GM18519 (cell line): ENCODE measurements at regions not wholly inside any gene's neighbourhood (a gene's known extent, or its start where the extent isn't known, plus 50 kb on each side); places are given as distances from the start of the nearest gene placed in this dataset.
"Not testable (repeated sequence)": the region's sequence is repeated elsewhere in the genome, so short reads cannot be mapped to it uniquely, and the experiment has no call there.

Source experiments
- ATAC-seq: cut with Tn5 transposase; IDR thresholded peaks from one replicate; pipeline ENCODE4 v1.9.1; 2021; ENCODE audit warnings: mild to moderate bottlenecking, moderate library complexity; ENCODE audit not compliant: unreplicated experiment, low FRiP score

DNA sequence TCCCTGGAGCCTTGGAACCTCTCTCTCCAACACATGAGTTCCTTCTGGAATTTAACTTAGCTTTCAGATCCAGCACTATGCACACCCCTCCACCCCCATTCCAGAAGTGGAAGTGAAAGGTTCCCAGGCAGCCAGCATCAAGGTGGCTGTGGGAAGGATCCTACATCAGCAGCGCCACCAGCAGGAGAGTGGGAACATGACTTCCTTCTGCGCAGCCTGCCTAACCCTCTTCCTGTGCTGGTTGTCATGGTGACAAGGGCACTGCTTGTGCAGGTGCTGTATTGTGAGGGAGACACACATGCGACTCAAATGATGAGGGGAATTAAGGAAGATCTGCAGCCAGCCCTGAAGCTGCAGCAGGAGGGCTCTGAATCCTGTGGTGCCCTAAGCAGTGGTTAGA, 904.5 kb upstream of the API5 start:
- ATAC-seq = no peak

DNA sequence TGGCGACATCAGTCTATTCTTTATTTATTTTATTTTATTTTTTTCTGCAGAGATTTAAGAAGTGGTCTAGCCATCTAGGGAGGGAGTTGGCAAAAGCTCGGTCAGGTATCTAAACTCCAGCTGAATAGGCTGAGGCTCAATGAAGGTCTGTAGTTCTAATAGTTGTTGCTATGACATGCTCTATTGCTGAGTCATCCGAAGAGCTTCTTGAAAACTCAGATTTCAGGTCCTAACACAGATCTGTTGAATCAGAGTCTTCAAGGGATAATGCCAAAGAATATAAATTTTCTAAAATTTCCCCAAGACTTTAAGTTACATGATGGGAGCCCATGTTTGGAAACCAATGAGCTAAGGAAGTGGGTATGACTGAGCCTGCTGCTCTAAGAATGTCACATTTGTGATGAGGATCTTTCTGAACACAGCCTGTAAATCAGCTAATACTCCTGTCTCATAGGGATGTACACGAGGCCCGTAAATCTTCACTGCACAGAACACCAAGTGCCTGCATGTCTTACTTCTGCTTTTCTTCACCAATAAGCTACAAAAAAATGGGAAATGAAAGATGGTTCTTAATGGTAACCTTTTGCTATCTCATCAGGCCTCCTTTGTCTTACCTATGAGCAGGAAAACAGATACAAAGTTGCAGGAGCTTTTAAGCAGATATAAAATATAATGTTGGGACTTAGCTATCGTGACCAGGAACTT, 901.4 kb upstream of the API5 start:
- ATAC-seq = no peak

DNA sequence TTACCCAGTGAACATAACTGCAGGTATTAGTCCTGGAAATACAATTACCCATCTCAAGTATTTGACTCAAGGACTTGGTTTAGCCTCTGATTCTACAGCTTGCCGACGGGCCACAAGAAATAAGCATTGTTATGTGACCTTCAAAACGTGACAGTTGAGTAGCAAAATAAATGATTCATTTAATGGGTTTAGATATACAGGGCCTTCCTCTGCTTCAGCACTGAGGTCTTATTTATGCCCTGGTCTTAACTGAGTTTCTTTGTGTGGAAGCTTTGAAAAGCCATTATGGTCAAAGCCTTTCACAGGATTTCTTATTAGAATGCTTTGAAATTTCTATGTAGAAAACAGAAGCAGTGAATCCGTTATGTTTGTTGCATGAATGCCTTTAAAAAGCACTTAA, 899.2 kb upstream of the API5 start:
- no peak for ATAC-seq

DNA sequence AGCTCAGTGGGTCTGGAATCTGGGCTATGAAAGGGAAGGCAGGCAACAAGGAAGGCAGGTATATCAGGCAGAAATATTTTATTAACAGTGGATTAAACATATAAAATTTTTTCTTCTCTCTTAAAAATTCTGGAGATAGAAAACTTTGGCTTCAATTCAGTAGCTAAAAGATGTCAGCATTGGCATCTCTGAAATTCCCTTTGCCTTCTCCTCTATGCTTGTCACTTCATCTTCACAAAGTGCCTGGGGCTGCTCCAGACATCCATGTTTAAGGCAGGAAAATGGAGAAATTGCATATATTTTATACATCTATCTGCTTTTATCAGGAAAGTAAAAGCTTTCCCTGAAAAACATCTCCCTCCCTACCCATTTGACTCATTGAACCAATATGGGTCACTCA, 894.1 kb upstream of the API5 start:
- no peak for ATAC-seq

DNA sequence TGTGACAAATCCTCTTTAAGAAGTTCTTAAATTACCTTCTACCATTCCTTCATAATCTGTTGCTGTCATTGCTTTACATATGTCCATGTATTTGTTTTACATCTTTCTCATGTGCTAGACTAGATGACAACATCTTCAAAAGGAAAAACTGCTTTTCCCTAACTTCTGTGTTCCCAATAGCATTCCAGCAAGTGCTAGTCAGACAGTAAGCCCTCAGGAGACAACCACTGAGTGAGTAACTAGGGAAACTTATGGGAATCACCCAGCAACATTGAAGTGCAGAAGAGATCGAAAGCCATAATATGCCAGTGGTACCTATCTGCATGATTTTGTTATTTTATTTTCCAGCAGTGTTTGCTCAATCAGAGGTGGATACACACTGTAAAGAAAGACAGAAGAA, 889.7 kb upstream of the API5 start:
- ATAC-seq = no peak

DNA sequence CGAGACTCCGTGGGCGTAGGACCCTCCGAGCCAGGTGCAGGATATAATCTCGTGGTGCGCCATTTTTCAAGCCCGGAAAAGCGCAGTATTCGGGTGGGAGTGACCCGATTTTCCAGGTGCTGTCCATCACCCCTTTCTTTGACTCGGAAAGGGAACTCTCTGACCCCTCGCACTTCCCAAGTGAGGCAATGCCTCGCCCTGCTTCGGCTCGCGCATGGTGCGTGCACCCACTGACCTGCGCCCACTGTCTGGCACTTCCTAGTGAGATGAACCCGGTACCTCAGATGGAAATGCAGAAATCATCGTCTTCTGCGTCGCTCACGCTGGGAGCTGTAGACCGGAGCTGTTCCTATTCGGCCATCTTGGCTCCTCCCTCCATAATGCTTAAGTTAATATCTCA, 876.9 kb upstream of the API5 start:
- ATAC-seq = not testable (repeated sequence)

DNA sequence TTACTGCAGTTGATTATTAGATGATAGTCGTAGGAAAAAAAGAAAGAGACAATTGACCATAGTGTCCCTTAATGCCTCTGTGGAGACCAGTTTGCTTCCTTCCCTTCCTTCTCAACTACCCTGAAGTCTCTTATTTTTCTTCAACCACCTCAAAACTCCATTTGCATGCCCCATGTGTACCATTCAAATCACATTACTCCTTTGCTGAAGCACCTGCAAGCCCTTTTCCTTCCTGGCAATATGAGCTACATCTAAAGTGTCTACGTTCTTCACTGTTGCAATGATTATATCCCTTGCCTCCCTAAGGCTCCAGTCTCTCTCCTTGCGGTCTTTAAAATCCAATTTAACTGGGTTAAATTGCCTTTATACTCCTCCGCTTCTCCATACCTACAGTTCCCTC, 867.4 kb upstream of the API5 start:
- no peak for ATAC-seq

DNA sequence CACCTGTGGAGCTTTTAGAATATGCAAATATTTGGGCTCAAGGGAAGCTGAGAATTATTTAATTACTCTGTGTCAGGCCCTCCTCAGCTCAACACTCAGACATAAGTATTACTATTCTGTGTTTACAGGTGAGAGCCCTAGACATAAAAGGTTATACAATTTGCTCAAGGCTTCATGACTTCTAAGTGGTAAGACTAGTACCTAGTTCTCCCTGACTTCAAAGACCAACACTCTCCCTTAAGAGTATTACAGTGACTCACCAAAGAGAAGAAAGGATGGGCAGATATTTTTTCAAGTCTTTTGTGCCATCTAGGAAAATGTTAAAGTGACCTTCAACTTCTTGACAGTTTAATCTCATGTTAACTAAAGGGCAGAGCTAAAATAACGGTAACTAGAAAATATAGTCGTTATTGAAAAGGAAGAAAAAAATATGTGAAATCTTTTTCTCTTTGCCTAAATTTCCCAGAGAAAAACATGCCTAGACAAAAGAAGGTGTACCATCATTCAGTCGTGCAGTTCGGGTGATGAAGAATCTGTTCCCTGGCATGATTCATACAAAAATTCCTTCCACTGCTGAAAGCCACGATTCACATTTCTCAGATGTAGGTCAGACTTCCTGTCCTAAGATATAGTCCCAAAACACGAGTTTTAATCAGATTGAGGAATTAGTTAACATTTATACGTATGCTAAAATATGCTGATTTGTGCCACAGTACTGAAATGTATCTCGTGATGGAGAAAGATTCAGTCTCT, 849.1 kb upstream of the API5 start:
- no peak for ATAC-seq

DNA sequence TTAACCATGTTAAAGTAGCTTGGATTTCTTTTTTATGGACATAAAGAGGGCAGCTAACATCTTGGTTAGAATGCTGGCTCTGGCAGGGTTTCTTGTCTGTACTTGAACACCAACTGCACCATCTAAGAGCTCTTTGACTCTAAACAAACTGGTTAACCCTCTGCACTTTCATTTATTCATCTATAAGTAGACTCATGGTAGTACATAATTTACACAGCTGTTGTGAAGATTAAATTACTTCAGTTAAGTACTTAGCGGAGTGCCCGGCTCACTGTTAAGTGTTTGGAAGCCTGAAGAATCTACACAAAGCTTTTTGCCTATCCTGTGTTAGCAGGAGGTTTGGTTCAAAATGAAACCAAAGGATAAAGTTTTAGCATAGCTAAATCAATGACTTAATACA, 846.2 kb upstream of the API5 start:
- ATAC-seq = no peak

DNA sequence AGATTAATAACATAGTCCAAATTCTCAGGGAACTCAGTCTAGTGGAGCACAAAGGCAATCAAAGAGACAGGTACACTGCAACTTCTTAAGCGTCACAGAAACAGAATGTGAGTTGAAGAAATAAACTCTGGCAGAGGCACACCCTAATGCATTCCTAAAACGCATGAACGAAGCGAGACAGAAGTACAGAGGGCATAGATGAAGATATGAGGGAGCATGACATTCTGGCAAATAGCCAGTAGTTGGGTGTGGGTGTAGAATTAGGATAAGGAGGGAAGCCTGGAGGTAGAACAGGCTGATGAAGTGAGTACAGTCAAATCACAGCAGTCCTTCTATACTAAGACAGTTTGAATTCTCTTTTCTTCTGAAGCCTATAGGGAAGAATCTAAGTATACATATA, 838.7 kb upstream of the API5 start:
- ATAC-seq = no peak

DNA sequence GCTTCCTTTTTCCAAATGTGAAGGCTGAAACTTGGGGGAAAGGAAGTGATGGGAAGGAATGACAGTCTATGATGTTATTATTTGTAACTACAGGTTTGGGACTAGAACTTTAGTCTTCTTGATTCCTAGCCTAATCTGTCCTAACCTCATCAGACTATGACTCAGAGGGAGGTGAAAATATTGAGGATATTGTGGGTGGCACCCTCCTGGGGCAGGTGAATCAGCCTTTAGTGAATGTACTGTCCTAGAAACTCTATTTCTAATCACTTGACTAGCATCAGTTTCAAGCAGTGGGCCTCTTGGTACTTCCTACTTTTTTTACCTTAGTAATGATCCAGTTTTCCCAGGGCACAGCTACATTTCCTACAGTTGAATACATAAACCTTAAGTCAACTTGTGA, 829.0 kb upstream of the API5 start:
- no peak for ATAC-seq

DNA sequence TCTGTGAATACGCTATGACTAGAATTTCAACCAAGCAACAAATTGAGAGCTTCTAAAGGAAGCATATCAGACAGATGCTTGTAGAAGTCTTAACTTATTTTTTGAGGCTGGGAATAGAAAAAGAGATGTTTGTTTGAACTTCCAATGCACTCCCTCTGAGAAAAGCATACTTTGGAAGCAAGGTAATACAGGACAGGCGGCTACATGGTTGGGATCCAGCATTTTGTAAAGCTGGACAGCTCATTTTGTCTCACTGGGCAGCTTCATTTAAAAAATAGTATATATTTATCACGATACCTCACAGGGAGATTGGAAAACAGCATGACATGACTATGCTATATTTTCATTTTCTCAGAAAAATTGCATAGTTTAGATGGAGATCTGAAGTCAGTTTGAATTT, 821.3 kb upstream of the API5 start:
- no peak for ATAC-seq

DNA sequence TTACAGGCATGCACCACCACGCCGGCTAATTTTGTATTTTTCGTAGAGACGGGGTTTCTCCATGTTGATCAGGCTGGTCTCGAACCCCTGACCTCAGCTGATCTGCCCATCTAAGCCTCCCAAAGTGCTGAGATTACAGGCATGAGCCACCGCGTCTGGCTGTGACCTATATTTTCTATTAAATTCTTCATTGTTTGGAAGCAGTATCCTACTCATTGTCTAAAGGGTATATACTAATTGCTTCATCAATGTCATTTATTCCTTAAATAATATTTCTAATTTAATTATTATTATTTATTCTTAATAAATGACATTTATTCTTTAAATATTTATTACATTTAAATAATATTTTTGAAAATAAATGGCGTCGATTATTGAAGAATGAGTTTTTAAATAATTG, 817.3 kb upstream of the API5 start:
- ATAC-seq = no peak

DNA sequence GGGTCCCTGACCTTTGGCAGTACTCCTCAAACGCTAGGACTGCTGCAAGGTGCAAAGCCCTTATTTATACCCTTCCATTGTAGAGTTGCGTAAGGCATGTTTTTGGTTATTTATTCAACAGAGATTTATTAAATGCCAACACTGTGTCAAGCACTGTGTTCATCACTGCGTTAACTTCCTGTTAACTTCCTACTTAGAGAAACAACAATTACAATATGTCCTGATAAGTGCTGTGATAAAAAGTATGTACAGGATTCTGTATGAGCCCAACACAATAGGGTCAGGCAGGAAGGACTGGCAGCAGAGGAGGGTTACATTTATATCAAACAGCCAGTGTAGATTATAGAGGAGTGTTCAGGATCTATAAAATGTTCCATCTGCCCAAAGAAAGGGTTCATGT, 812.8 kb upstream of the API5 start:
- no peak for ATAC-seq

DNA sequence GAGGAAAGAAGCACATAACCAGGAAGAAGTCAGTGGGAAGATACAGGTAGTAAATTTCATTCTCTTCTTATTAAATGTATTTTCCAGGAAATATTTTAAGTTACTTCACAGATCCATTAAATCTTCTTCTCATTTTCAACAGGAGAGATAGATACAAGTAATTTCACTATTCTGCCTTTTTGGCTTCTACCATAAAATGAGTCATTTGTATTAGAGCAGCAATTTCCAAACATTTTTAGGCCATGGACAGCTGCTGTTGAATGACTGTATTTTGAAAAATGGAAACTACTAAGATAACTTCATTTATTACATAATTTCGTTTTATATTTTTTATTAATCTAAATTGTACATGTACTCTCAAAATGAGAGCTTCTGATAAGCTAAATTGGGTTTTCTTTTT, 809.6 kb upstream of the API5 start:
- ATAC-seq = no peak

DNA sequence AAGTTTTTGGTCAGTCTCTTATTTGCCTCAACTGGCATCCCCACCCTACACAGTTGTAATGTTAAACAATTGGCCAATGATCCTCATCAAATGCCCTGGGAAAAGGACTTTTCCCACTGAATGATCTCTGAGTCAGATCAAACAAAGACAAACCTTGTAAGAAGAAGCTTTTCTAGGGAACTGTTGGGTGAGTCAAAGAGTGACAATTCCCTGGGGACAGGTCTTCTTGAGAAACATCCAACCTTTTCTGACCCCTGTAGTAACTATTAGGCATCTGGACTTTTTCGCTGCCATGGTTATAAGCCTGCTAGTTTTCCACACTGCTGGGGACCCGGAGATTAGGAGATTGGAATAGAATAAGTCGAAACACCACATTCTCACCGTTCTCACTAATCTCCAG, 789.8 kb upstream of the API5 start:
- no peak for ATAC-seq

DNA sequence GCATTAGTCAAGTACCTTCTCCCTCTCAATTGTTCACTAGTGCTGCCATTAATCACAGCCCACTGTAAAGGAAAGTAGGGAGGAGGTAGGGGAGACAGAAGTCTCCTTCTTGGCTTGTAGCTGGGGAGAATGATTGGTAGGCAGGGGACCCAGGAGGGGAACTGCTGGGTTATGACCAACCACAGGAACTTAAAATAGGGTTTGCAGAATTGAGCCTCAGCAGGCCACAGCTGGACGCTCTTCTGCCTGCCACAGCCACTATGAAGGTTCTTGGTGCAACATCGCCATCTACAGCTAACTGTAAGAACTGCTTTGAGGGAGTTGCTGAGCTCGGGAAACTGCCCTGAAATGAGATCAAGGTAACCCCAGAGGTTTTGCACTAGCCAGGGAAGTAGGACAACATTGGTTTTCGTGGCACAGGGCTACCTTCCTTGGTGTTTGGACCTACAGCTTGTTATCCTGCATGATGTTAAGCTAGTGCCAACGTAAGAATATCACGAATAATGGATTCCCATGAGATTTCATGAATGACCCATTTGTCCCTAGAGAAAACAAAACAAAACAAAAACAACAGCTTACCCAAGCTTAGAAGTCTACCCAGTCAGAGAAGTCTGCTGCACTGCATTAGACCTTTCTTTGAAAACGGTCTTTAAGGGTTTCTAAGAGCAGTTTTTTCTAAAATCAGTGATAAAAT, 787.1 kb upstream of the API5 start:
- ATAC-seq = peak; percentile 98

DNA sequence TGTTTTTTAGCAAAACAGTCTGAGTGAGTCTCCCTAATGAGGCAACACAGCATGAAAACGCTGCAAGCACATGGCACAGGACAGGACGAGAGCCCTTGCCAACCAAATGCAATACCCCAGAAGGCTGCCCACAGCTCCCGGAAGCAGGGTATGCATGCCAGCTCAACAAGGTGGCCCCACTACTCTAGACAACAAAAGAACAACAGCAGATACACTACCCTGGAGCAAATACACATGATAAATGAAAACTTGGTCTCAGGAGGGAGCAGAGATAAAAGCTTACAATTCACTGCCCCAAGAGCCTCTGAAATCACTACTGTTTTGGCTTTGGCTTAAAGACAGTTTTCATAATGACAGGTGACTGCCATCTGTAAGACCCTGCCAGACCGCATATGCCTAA, 785.4 kb upstream of the API5 start:
- ATAC-seq = no peak

DNA sequence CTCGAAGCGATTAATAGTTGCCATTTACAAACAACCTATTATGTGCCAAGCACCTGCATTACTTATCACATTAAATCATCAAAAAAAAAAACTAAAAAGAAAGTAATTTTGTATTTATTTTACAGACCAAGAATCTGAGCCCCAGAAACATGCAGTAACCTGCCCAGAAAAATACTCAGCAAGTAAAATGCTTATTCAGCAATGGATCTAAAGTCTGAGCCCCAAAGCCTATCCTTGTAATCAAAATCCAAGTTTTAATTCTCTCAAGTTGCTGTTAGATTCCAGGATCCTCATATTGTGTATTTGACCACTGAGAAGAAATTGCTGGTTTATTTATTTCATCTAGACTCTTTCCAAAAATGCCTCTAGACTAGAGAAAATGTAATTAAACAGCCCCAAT, 783.3 kb upstream of the API5 start:
- ATAC-seq = no peak

DNA sequence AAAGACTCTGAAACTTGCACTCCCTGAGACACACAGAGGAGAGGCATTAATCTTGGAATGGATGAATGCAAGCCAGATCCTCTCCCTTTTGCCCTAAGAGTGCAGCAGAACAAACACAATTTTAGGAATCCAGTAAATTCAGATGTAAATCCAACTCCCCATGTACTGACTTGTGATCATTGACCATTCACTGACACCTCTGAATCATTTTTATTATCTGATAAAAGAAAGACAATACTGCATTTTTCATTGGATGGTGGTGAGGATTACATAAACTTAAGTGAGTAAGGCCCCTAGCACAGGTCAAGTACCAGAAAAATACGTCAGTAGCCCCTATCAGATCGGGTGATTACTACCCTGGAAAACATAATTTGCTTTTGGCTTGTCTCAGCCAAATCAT, 782.9 kb upstream of the API5 start:
- ATAC-seq = no peak

DNA sequence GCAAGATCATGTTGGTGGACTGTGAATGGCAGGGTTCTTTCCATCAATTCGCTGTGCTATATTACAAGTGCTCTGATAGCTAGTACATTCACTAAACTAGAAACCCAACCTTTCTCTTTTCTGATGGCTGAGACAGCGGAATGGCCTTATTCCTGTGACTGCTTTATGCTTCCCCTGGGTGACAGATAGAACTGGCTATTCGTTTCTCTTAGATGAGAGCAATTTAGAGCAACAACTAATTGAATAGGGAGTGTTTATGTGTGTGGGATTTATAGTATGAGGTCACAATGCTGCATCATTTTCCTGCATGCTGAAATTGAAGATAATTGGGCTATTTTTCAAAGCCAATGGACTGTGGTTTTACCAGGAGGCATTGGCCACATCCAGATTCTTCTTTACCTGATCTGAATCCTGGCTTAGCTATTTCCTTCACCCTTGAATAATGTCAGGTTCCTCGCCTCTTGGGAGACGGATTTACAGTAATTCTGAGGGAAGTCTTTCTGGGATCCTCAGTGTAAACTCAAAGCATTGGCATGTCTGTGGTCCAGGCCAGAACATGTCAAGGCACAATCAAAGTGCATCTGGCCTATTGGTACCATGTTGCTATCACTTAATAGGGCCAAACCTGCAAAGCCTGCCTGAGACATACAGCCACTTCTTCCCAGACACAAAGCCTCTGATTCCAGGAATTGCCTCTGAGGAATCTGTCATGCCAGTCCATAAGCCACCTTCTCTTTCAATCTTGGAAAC, 775.0 kb upstream of the API5 start:
- ATAC-seq = no peak
